ENCODE measurements at regions not wholly inside any gene's neighbourhood (a gene's known extent, or its start where the extent isn't known, plus 50 kb on each side); places are given as distances from the start of the nearest gene placed in this dataset.
A peak's percentile ranks its signal among the peaks of the same experiment; 100 is the strongest.

DNA sequence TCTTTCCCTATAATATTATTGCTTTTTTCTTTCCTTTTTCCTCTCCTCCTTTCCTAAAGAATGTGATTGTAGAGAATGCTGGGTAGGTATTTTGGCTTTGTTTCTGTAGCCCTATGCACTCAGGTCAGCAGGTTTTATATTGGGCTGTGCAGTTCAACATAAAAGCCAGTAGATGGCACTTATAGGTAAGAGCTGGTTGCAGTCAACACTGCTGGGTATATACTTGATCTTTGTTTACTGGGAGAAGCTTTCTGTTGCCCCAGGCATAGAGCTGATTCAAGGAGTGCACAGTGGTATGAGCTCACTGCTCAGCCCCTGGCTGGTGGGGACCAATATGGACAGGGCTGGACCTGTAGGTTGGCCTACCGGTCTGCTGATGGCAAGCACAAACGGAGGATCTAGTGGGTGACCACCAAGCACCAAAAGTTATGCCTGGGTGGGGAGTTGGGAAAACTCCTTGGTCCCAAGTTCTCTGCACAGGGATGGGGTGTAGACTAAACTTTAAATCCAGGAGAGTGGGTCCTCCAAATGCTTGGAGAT lies 378.9 kb downstream of the PMP22 start (continued):
- TF ChIP-seq RAD21 (CRISPR knock-in tag; conservative IDR thresholded peaks at IDR 0.05 in 1 of 2, IDR thresholded peaks at IDR 0.05 in 1 of 2) (peak; percentile 19 to 58; a peak in 3 of 4 replicates), CXXC5 (CRISPR knock-in tag; IDR thresholded peaks at IDR 0.05) (no peak), GABPB1 (CRISPR knock-in tag; IDR thresholded peaks at IDR 0.05) (no peak), SMC3 (conservative IDR thresholded peaks at IDR 0.05; ENCODE audit: insufficient read depth, low read depth, low read length) (peak; percentile 8; the same call in 1 of the 2 replicates), NR2F6 (CRISPR knock-in tag; IDR thresholded peaks at IDR 0.05) (no peak), NRF1 (conservative IDR thresholded peaks at IDR 0.05 in 1 of 2, IDR thresholded peaks at IDR 0.05 in 1 of 2) (no peak), ZNF23 (CRISPR knock-in tag; IDR thresholded peaks at IDR 0.05) (no peak)

DNA sequence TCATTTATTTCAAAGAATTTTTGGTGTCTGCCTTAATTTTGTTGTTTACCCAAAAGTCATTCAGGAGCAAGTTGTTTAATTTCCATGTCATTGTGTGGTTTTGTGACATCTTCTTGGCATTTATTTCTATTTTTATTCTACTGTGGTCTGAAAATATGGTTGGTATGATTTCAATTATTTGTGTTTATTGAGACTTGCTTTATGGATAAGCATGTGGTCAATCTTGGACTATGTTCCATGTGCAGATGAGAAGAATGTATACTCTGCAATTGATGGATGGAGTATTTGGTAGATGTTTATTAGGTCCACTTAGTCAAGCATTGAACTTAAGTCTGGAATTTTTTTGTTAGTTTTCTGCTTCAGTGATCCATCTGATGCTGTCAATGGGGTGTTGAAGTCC lies 383.0 kb downstream of the PMP22 start:
- in situ Hi-C loops (cut with MboI) (no loop called here), intact Hi-C loops (cut with micrococcal nuclease) (no loop called here)
- Histone ChIP-seq H3K36me3 (ENCODE audit: control insufficient read depth, insufficient read depth, low read length) (no peaks in the 10 kb centered on the region), H3K4me1 (replicated peaks in 1 of 2; ENCODE audit: control insufficient read depth in 2 of 2, insufficient read depth in 2 of 2, low read length in 2 of 2) (no peaks in the 10 kb centered on the region), H3K79me2 (ENCODE audit: control insufficient read depth, insufficient read depth, low read length) (no peaks in the 10 kb centered on the region), H4K20me1 (replicated peaks; ENCODE audit: control insufficient read depth, insufficient read depth, low read length) (no peaks in the 10 kb centered on the region), H3K4me2 (ENCODE audit: insufficient read depth, low read length) (no peak overlapping the region), H3K9ac (ENCODE audit: insufficient read depth in 1 of 2, low read depth in 2 of 2, low read length in 2 of 2) (no peak overlapping the region), H3K9me3 (replicated peaks; ENCODE audit: control insufficient read depth, insufficient read depth, low read depth, low read length) (no peaks in the 10 kb centered on the region), H3K9me1 (ENCODE audit: control insufficient read depth, insufficient read depth, low read length) (no peaks in the 10 kb centered on the region), H3K4me3 (no peak overlapping the region), H3K27me3 (ENCODE audit: control insufficient read depth in 2 of 2, insufficient read depth in 2 of 2, low read length in 2 of 2) (no peaks in the 10 kb centered on the region), H2AFZ (ENCODE audit: low read depth, low read length) (no peak overlapping the region), H3K27ac (ENCODE audit: extremely low read depth, low read depth, low read length) (no peak overlapping the region)
- no peak for TF ChIP-seq ZNF263 (CRISPR knock-in tag; IDR thresholded peaks at IDR 0.05; ENCODE audit: borderline replicate concordance)
- TF ChIP-seq, protein P1, sequence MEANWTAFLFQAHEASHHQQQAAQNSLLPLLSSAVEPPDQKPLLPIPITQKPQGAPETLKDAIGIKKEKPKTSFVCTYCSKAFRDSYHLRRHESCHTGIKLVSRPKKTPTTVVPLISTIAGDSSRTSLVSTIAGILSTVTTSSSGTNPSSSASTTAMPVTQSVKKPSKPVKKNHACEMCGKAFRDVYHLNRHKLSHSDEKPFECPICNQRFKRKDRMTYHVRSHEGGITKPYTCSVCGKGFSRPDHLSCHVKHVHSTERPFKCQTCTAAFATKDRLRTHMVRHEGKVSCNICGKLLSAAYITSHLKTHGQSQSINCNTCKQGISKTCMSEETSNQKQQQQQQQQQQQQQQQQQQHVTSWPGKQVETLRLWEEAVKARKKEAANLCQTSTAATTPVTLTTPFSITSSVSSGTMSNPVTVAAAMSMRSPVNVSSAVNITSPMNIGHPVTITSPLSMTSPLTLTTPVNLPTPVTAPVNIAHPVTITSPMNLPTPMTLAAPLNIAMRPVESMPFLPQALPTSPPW (CRISPR knock-in tag; IDR thresholded peaks at IDR 0.05) = no peak
- no peak for TF ChIP-seq PML (IDR thresholded peaks at IDR 0.05; ENCODE audit: low read length)
- TF ChIP-seq NELFE (IDR thresholded peaks at IDR 0.05; ENCODE audit: insufficient read depth, insufficient read length) = no peak
- no peak for TF ChIP-seq SAFB (IDR thresholded peaks at IDR 0.05; ENCODE audit: borderline replicate concordance, low read depth, low read length)
- TF ChIP-seq, protein P2, sequence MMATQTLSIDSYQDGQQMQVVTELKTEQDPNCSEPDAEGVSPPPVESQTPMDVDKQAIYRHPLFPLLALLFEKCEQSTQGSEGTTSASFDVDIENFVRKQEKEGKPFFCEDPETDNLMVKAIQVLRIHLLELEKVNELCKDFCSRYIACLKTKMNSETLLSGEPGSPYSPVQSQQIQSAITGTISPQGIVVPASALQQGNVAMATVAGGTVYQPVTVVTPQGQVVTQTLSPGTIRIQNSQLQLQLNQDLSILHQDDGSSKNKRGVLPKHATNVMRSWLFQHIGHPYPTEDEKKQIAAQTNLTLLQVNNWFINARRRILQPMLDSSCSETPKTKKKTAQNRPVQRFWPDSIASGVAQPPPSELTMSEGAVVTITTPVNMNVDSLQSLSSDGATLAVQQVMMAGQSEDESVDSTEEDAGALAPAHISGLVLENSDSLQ (IDR thresholded peaks at IDR 0.05) = no peak
- no peak for TF ChIP-seq HDAC2 (IDR thresholded peaks at IDR 0.05)
- TF ChIP-seq ZSCAN29 (IDR thresholded peaks at IDR 0.05) = no peak
- TF ChIP-seq, protein P3, sequence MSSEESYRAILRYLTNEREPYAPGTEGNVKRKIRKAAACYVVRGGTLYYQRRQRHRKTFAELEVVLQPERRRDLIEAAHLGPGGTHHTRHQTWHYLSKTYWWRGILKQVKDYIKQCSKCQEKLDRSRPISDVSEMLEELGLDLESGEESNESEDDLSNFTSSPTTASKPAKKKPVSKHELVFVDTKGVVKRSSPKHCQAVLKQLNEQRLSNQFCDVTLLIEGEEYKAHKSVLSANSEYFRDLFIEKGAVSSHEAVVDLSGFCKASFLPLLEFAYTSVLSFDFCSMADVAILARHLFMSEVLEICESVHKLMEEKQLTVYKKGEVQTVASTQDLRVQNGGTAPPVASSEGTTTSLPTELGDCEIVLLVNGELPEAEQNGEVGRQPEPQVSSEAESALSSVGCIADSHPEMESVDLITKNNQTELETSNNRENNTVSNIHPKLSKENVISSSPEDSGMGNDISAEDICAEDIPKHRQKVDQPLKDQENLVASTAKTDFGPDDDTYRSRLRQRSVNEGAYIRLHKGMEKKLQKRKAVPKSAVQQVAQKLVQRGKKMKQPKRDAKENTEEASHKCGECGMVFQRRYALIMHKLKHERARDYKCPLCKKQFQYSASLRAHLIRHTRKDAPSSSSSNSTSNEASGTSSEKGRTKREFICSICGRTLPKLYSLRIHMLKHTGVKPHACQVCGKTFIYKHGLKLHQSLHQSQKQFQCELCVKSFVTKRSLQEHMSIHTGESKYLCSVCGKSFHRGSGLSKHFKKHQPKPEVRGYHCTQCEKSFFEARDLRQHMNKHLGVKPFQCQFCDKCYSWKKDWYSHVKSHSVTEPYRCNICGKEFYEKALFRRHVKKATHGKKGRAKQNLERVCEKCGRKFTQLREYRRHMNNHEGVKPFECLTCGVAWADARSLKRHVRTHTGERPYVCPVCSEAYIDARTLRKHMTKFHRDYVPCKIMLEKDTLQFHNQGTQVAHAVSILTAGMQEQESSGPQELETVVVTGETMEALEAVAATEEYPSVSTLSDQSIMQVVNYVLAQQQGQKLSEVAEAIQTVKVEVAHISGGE (CRISPR knock-in tag; IDR thresholded peaks at IDR 0.05) = no peak
- no peak for TF ChIP-seq STAG1 (CRISPR knock-in tag; IDR thresholded peaks at IDR 0.05; ENCODE audit: borderline replicate concordance)
- no peak for FAIRE-seq
- no TSS peak for BruUV-seq (replicated peaks)
- POLR2A ChIA-PET = no interaction called here
- DNase-seq (ENCODE audit: extremely low read depth in 1 of 4, low spot score in 3 of 4) = no peak
- ATAC-seq = no peak
- CTCF ChIA-PET (ENCODE audit: low intra/inter-chr PET ratio) = no interaction called here
